Left lung (tissue), 4 donors: ENCODE measurements at regions not wholly inside any gene's neighbourhood (a gene's known extent, or its start where the extent isn't known, plus 50 kb on each side); places are given as distances from the start of the nearest gene placed in this dataset.

Experiments used
- ATAC-seq: fragments of 200-7000 bp; cut with Tn5 transposase; one replicate; pipeline ENCODE4 v1.9.1; 2020; ENCODE audit warnings: moderate library complexity
- DNase-seq, 4 donors: peaks; one replicate each; pipeline ENCODE4 v3.0.0-alpha.2; 2013 to 2020
- H3K27ac ChIP-seq, 2 donors: fragments of 200-600 bp; sonication (generic) in 1 of 2; one replicate each; pipeline versions ENCODE4 v1.5.0 to v1.8.0; 2020 to 2021
- H3K27me3 ChIP-seq, 2 donors: fragments of 200-600 bp; sonication (generic) in 1 of 2; one replicate each; pipeline versions ENCODE4 v1.5.0 to v1.8.0; 2020 to 2021
- H3K36me3 ChIP-seq, 2 donors: fragments of 200-600 bp; sonication (generic) in 1 of 2; one replicate each; pipeline versions ENCODE4 v1.5.0 to v1.8.0; 2020 to 2021
- H3K4me1 ChIP-seq, 2 donors: fragments of 200-600 bp; one replicate each; pipeline ENCODE4 v1.8.0; 2021
- H3K4me3 ChIP-seq, 2 donors: fragments of 200-600 bp; sonication (generic) in 1 of 2; one replicate each; pipeline versions ENCODE4 v1.5.0 to v1.8.0; 2020 to 2021; ENCODE audit warnings: mild to moderate bottlenecking in 1 of 2
- H3K9me3 ChIP-seq, 2 donors: fragments of 200-600 bp; sonication (generic) in 1 of 2; one replicate each; pipeline versions ENCODE4 v1.5.0 to v1.8.0; 2020 to 2021
- CTCF ChIP-seq, 2 donors: fragments of 200-600 bp; sonication (generic) in 1 of 2; IDR thresholded peaks; one replicate each; pipeline versions ENCODE4 v1.5.0 to v1.8.0; 2021; ENCODE audit warnings: antibody characterized with exemption in 2 of 2
- intact Hi-C, 2 donors: fragments of 100-400 bp; cut with DNase I; formaldehyde crosslinking; loops; one replicate each; pipeline versions ENCODE4 v1.11.2 to v1.14.2; 2022
- donor health status: DM: no; HTN: yes; CAD: no.
- donor health status: DM: no; HTN: no; CAD: no.

- TF ChIP-seq CTCF (IDR thresholded peaks at IDR 0.05), result no peak
- ATAC-seq (no peak), DNase-seq (no peak)
- Histone ChIP-seq H3K27ac (no peak overlapping the region), H3K36me3 (no peaks in the 10 kb centered on the region), H3K4me1 (no peaks in the 10 kb centered on the region), H3K27me3 (no peaks in the 10 kb centered on the region), H3K9me3 (no peaks in the 10 kb centered on the region), H3K4me3 (no peak overlapping the region)
- intact Hi-C loops, result no loop called here
Measured at GRCh38 chr12:77553976-77554619, 276.6 kb upstream of the NAV3 start.

- intact Hi-C loops, result no loop called here
Measured at GRCh38 chr12:77549383-77550128, 281.1 kb upstream of the NAV3 start.

GRCh38 chr12:77548797-77549196 lies 281.9 kb upstream of the NAV3 start:
- Histone ChIP-seq H3K27me3 (no peaks in the 10 kb centered on the region), H3K4me3 (no peak overlapping the region), H3K9me3 (no peaks in the 10 kb centered on the region), H3K36me3 (no peaks in the 10 kb centered on the region), H3K4me1 (no peaks in the 10 kb centered on the region), H3K27ac (no peak overlapping the region)
- no peak for TF ChIP-seq CTCF (IDR thresholded peaks at IDR 0.05)
- DNase-seq (no peak), ATAC-seq (no peak)
- intact Hi-C loops, result no loop called here

More at GRCh38 chr12:77549383-77550128, 281.1 kb upstream of the NAV3 start:
- Histone ChIP-seq H3K4me1 (no peaks in the 10 kb centered on the region), H3K9me3 (no peaks in the 10 kb centered on the region), H3K27me3 (no peaks in the 10 kb centered on the region), H3K27ac (no peak overlapping the region), H3K36me3 (no peaks in the 10 kb centered on the region), H3K4me3 (no peak overlapping the region)
- no peak for ATAC-seq
- no peak for TF ChIP-seq CTCF (IDR thresholded peaks at IDR 0.05)
- DNase-seq, result no peak

- ATAC-seq (no peak), DNase-seq (no peak)
- no peak overlapping the region for H3K4me3 ChIP-seq
- H3K9me3 ChIP-seq, result no peaks in the 10 kb centered on the region
- intact Hi-C loops, result no loop called here
- H3K27ac ChIP-seq, result no peak overlapping the region
- H3K27me3 ChIP-seq, result no peaks in the 10 kb centered on the region
- H3K4me1 ChIP-seq, result no peaks in the 10 kb centered on the region
- no peaks in the 10 kb centered on the region for H3K36me3 ChIP-seq
- no peak for TF ChIP-seq CTCF (IDR thresholded peaks at IDR 0.05)
Measured at GRCh38 chr12:77540097-77540496, 290.6 kb upstream of the NAV3 start.

- no peak for TF ChIP-seq CTCF (IDR thresholded peaks at IDR 0.05)
- no peak for ATAC-seq
- Histone ChIP-seq H3K36me3 (no peaks in the 10 kb centered on the region), H3K9me3 (no peaks in the 10 kb centered on the region), H3K27me3 (no peaks in the 10 kb centered on the region), H3K27ac (no peak overlapping the region), H3K4me3 (no peak overlapping the region), H3K4me1 (no peaks in the 10 kb centered on the region)
- intact Hi-C loops, result no loop called here
- DNase-seq, result no peak
Measured at GRCh38 chr12:77537663-77538062, 293.0 kb upstream of the NAV3 start.
